Activated T-cell treated with anti-CD3 and anti-CD28 coated beads, Interleukin-2, amount 50 U/mL, for 72 hours (primary cell): ENCODE measurements at regions not wholly inside any gene's neighbourhood (a gene's known extent, or its start where the extent isn't known, plus 50 kb on each side); places are given as distances from the start of the nearest gene placed in this dataset.
"Not testable (repeated sequence)": the region's sequence is repeated elsewhere in the genome, so short reads cannot be mapped to it uniquely, and the experiment has no call there.

ENCODE experiments used
- ATAC-seq, 2 donors: fragments of 150-1000 bp; cut with Tn5 transposase; replicated peaks in 1 of 2; 2 replicates each; pipeline ENCODE4 v1.10.0; 2021; ENCODE audit warnings: moderate library complexity in 2 of 2, mild to moderate bottlenecking in 1 of 2
- DNase-seq, 2 donors: peaks; one replicate each; pipeline ENCODE4 v3.0.0; 2021 to 2022; ENCODE audit warnings: mixed read lengths in 1 of 2
- H3K27ac Mint-ChIP-seq: one replicate; pipeline ENCODE4 v1.8.0; 2022; ENCODE audit warnings: mild to moderate bottlenecking, moderate library complexity, mixed read lengths
- H3K27me3 Mint-ChIP-seq: one replicate; pipeline ENCODE4 v1.8.0; 2022; ENCODE audit warnings: low read depth, mixed read lengths
- H3K36me3 Mint-ChIP-seq, 2 donors: one replicate each; pipeline ENCODE4 v1.8.0; 2022; ENCODE audit warnings: mixed read lengths in 2 of 2, mild to moderate bottlenecking in 1 of 2; ENCODE audit not compliant: insufficient read depth in 2 of 2
- H3K4me1 Mint-ChIP-seq: one replicate; pipeline ENCODE4 v1.8.0; 2022; ENCODE audit warnings: low read depth, mixed read lengths
- H3K4me3 Mint-ChIP-seq, 2 donors: one replicate each; pipeline ENCODE4 v1.8.0; 2022; ENCODE audit warnings: mild to moderate bottlenecking in 2 of 2, mixed read lengths in 2 of 2, moderate library complexity in 2 of 2
- H3K9me3 Mint-ChIP-seq, 2 donors: one replicate each; pipeline ENCODE4 v1.8.0; 2022; ENCODE audit warnings: mixed read lengths in 2 of 2

GRCh38 chr3:127520993-127521392, 69.5 kb downstream of the TPRA1 start:
- Mint-ChIP-seq H3K27ac (no peak overlapping the region), H3K36me3 (peaks cover 0 to 2% of the 10 kb centered on the region in 2 donors), H3K27me3 (peaks cover 28% of the 10 kb centered on the region), H3K4me1 (no peaks in the 10 kb centered on the region), H3K9me3 (peaks cover 0 to 3% of the 10 kb centered on the region in 2 donors), H3K4me3 (no peak overlapping the region)
- ATAC-seq (no peak), DNase-seq (no peak)

GRCh38 chr3:127518456-127519081, 72.0 kb downstream of the TPRA1 start:
- no peak overlapping the region for H3K27ac Mint-ChIP-seq
- no peak overlapping the region for H3K4me3 Mint-ChIP-seq
- ATAC-seq (no peak), DNase-seq (no peak)
- peaks cover 28% of the 10 kb centered on the region for H3K27me3 Mint-ChIP-seq
- no peaks in the 10 kb centered on the region for H3K4me1 Mint-ChIP-seq
- peaks cover 0 to 3% of the 10 kb centered on the region in 2 donors for H3K9me3 Mint-ChIP-seq
- H3K36me3 Mint-ChIP-seq, result peaks cover 0 to 2% of the 10 kb centered on the region in 2 donors

- no peak for DNase-seq
- Mint-ChIP-seq H3K36me3 (no peaks in the 10 kb centered on the region), H3K4me1 (no peaks in the 10 kb centered on the region), H3K9me3 (no peaks in the 10 kb centered on the region), H3K27ac (no peak overlapping the region), H3K27me3 (peaks cover 40% of the 10 kb centered on the region), H3K4me3 (no peak overlapping the region)
- ATAC-seq, result no peak
Measured at GRCh38 chr3:127512256-127512655, 78.3 kb downstream of the TPRA1 start.

GRCh38 chr3:127501177-127501576, 89.4 kb downstream of the TPRA1 start:
- DNase-seq, result no peak
- Mint-ChIP-seq H3K4me3 (no peak overlapping the region), H3K27me3 (peaks cover 40% of the 10 kb centered on the region), H3K4me1 (no peaks in the 10 kb centered on the region), H3K9me3 (peaks cover 9% of the 10 kb centered on the region in 2 donors), H3K27ac (no peak overlapping the region), H3K36me3 (peaks cover 7 to 14% of the 10 kb centered on the region in 2 donors)
- ATAC-seq, result no peak

GRCh38 chr3:127497676-127498075, 92.9 kb downstream of the TPRA1 start:
- ATAC-seq (no peak), DNase-seq (no peak)
- peaks cover 58% of the 10 kb centered on the region for H3K27me3 Mint-ChIP-seq
- peaks cover 8 to 9% of the 10 kb centered on the region in 2 donors for H3K9me3 Mint-ChIP-seq
- no peaks in the 10 kb centered on the region for H3K4me1 Mint-ChIP-seq
- H3K36me3 Mint-ChIP-seq, result peaks cover 7 to 13% of the 10 kb centered on the region in 2 donors
- no peak overlapping the region for H3K4me3 Mint-ChIP-seq
- no peak overlapping the region for H3K27ac Mint-ChIP-seq

- H3K4me3 Mint-ChIP-seq, result no peak overlapping the region
- H3K36me3 Mint-ChIP-seq, result peaks cover 7 to 10% of the 10 kb centered on the region in 2 donors
- H3K27me3 Mint-ChIP-seq, result peaks cover 62% of the 10 kb centered on the region
- ATAC-seq (no peak), DNase-seq (no peak)
- no peaks in the 10 kb centered on the region for H3K4me1 Mint-ChIP-seq
- H3K9me3 Mint-ChIP-seq, result peaks cover 5 to 8% of the 10 kb centered on the region in 2 donors
- H3K27ac Mint-ChIP-seq, result no peak overlapping the region
Measured at GRCh38 chr3:127497166-127497565, 93.4 kb downstream of the TPRA1 start.

- Mint-ChIP-seq H3K4me3 (no peak overlapping the region), H3K27me3 (peaks cover 66% of the 10 kb centered on the region), H3K27ac (no peak overlapping the region), H3K36me3 (peaks cover 6 to 7% of the 10 kb centered on the region in 2 donors), H3K9me3 (peaks cover 5 to 8% of the 10 kb centered on the region in 2 donors), H3K4me1 (no peaks in the 10 kb centered on the region)
- DNase-seq (no peak), ATAC-seq (no peak)
Measured at GRCh38 chr3:127495821-127496655, 94.5 kb downstream of the TPRA1 start.

GRCh38 chr3:127493924-127494646, 96.4 kb downstream of the TPRA1 start:
- Mint-ChIP-seq H3K27me3 (peaks cover 72% of the 10 kb centered on the region), H3K4me3 (no peak overlapping the region), H3K36me3 (no peaks in the 10 kb centered on the region), H3K9me3 (no peaks in the 10 kb centered on the region), H3K4me1 (no peaks in the 10 kb centered on the region), H3K27ac (no peak overlapping the region)
- ATAC-seq, result no peak
- no peak for DNase-seq

DNA sequence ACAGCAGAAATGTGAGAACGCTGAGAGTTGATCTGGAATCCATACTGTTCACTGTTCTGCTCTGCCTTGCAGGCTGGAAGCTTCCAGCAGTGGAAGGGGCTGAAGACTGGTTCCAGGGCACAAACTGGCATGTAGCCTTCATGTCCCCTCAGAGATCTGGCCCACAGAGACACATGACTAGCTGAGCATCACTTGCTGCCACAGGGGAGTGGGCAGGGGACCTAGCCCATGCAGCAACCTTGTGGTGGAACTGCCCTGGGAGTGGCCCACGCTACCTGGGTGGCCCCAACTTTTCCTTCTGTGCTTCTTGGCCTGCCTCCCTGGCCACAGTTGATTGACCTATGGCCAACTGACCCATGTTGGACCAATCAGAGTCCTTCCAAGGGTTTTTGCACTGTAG, 98.1 kb downstream of the TPRA1 start:
- Mint-ChIP-seq H3K9me3 (no peaks in the 10 kb centered on the region), H3K27ac (no peak overlapping the region), H3K4me1 (no peaks in the 10 kb centered on the region), H3K4me3 (no peak overlapping the region), H3K36me3 (no peaks in the 10 kb centered on the region), H3K27me3 (peaks cover 80% of the 10 kb centered on the region)
- no peak for DNase-seq
- no peak for ATAC-seq

- no peaks in the 10 kb centered on the region for H3K4me1 Mint-ChIP-seq
- peaks cover 80% of the 10 kb centered on the region for H3K27me3 Mint-ChIP-seq
- H3K4me3 Mint-ChIP-seq, result no peak overlapping the region
- no peak for ATAC-seq
- no peaks in the 10 kb centered on the region for H3K36me3 Mint-ChIP-seq
- no peak overlapping the region for H3K27ac Mint-ChIP-seq
- DNase-seq, result no peak
- H3K9me3 Mint-ChIP-seq, result no peaks in the 10 kb centered on the region
Measured at GRCh38 chr3:127491909-127492308, 98.6 kb downstream of the TPRA1 start.

DNA sequence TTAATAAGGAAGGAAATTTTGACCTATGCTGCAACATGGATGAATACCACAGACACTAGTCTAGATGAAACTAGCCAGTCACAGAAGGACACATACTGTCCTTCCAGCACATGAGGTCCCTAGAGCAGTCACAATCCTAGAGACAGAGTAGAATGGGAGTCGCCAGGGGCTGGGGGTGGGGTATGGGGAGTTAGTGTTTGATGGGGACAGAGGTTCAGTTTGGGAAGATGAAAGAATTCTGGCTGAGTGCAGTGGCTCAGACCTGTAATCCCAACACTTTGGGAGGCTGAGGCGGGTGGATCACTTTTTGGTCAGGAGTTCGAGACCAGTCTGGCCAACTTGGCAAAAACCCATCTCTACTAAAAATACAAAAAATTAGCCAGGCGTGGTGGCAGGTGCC, 99.2 kb downstream of the TPRA1 start:
- Mint-ChIP-seq H3K4me3 (no peak overlapping the region), H3K9me3 (no peaks in the 10 kb centered on the region), H3K27ac (no peak overlapping the region), H3K4me1 (no peaks in the 10 kb centered on the region), H3K36me3 (no peaks in the 10 kb centered on the region), H3K27me3 (peaks cover 80% of the 10 kb centered on the region)
- no peak for ATAC-seq
- no peak for DNase-seq

GRCh38 chr3:127491024-127491305, 99.6 kb downstream of the TPRA1 start:
- not testable (repeated sequence) for H3K4me3 Mint-ChIP-seq

GRCh38 chr3:127490271-127491023, 100.1 kb downstream of the TPRA1 start:
- Mint-ChIP-seq H3K27ac (no peak overlapping the region), H3K36me3 (no peaks in the 10 kb centered on the region), H3K4me3 (no peak overlapping the region), H3K27me3 (peaks cover 85% of the 10 kb centered on the region), H3K4me1 (peaks cover 6% of the 10 kb centered on the region), H3K9me3 (no peaks in the 10 kb centered on the region)
- ATAC-seq (no peak), DNase-seq (no peak)

More at GRCh38 chr3:127491024-127491305, 99.6 kb downstream of the TPRA1 start:
- H3K27ac Mint-ChIP-seq, H3K36me3 Mint-ChIP-seq, ATAC-seq, DNase-seq, H3K9me3 Mint-ChIP-seq, H3K4me1 Mint-ChIP-seq: not testable (repeated sequence)
- H3K27me3 Mint-ChIP-seq, result peaks cover 84% of the 10 kb centered on the region
